ENCODE measurements at regions not wholly inside any gene's neighbourhood (a gene's known extent, or its start where the extent isn't known, plus 50 kb on each side); places are given as distances from the start of the nearest gene placed in this dataset.
A peak's percentile ranks its signal among the peaks of the same experiment; 100 is the strongest.

DNA sequence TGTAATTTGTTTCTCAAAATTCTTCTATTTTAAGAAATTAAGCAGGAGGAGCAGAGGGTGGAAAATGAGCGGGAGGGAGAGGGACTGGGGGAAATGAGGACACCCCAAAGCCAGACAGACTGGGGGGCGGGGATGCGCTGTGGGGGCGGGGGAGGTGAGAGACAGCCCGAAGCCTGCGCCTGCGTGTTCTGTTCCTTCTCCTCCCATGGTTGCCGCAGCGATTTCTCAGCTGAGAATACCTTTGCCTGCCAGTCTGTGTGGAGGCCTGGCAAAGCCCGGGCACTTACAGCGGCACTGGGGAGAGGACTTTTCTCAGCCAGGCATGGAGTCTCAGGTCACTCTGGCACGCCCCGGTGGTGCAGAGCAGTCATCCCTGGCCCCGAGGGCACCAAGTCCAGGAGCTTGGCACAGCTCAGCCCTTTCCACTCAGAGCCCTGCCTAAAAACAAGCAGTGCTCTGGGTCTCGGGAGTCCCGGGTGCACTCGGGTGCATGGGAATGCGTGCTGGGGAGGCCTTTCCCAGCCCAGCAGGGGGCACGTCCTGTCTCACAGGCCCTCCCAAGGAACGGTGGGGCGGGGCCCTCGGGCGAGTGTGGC lies 289.3 kb upstream of the HS6ST1 start:
- Histone ChIP-seq H3K27me3 (no peaks in the 10 kb centered on the region), H3K79me2 (ENCODE audit: low read depth) (no peaks in the 10 kb centered on the region), H3F3A (ENCODE audit: low read depth) (no peaks in the 10 kb centered on the region), H3K4me1 (no peaks in the 10 kb centered on the region), H2AFZ (replicated peaks) (no peak overlapping the region), H3K4me2 (no peak overlapping the region), H3K9me3 (ENCODE audit: low read depth) (no peaks in the 10 kb centered on the region), H3K4me3 (no peak overlapping the region), H3K9ac (no peak overlapping the region), H3K36me3 (no peaks in the 10 kb centered on the region), H3K27ac (no peak overlapping the region), H4K20me1 (ENCODE audit: low read depth) (no peaks in the 10 kb centered on the region)
- Mint-ChIP-seq H3K4me1 (peaks cover 27% of the 10 kb centered on the region), H3K4me3 (no peak overlapping the region), H3K27me3 (ENCODE audit: insufficient read depth, low read depth) (peaks cover 4% of the 10 kb centered on the region), H3K27ac (no peak overlapping the region), H3K9me3 (no peaks in the 10 kb centered on the region), H3K36me3 (no peaks in the 10 kb centered on the region)
- DNase-seq (ENCODE audit: low spot score) = no peak
- TF ChIP-seq, protein P1, sequence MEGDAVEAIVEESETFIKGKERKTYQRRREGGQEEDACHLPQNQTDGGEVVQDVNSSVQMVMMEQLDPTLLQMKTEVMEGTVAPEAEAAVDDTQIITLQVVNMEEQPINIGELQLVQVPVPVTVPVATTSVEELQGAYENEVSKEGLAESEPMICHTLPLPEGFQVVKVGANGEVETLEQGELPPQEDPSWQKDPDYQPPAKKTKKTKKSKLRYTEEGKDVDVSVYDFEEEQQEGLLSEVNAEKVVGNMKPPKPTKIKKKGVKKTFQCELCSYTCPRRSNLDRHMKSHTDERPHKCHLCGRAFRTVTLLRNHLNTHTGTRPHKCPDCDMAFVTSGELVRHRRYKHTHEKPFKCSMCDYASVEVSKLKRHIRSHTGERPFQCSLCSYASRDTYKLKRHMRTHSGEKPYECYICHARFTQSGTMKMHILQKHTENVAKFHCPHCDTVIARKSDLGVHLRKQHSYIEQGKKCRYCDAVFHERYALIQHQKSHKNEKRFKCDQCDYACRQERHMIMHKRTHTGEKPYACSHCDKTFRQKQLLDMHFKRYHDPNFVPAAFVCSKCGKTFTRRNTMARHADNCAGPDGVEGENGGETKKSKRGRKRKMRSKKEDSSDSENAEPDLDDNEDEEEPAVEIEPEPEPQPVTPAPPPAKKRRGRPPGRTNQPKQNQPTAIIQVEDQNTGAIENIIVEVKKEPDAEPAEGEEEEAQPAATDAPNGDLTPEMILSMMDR (IDR thresholded peaks at IDR 0.05) = no peak
- TF ChIP-seq EZH2phosphoT487 (IDR thresholded peaks at IDR 0.05) = no peak
- no peak for TF ChIP-seq EZH2 (IDR thresholded peaks at IDR 0.05)

DNA sequence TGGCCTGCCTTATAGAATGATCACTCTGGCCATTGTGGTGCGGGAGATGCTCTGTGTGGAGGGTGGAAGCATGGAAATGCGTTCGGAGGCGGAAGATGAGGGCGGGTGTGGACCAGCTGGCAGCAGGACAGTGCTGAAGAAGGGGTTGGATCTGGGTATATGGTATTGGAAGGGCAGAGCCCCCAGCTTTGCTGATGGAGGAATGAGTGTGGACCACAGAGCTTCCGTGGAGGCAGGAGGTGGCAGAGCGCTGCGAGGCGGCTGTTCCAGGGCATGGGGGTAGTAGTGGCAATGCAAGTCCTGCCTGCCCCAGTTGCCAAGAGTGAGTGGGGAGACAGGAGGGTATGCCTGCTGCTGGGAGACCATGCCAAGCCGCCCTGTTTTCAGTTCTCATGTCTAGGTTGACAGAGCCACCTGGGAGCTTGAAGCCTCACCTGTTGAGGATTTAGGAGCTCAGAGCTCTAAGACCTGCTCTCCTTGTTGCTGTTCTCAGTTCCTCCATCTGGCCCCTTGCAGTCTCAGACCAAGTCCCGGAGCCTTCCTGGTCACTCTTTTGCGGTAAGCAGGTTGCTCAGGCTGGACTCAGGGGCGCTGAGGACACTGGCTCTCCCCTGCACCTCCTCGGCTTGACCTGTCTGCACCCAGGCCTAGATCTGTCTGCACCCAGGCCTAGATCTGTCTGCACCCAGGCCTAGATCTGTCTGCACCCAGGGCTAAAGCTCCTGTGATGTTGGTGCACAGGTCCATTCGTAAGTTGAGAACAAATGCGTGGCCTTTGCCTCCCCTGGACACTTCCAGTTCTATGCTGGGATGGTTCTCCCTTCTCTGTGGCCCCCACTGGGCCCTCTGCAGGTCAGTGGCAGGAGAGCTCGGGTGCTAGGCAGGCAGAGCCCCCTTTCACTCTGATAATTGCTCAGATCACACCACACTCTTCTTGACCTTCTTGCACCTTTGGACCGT lies 290.5 kb upstream of the HS6ST1 start:
- Histone ChIP-seq H3K27me3 (no peaks in the 10 kb centered on the region), H3K79me2 (ENCODE audit: low read depth) (no peaks in the 10 kb centered on the region), H3F3A (ENCODE audit: low read depth) (no peaks in the 10 kb centered on the region), H3K9ac (no peak overlapping the region), H3K4me3 (no peak overlapping the region), H4K20me1 (ENCODE audit: low read depth) (no peaks in the 10 kb centered on the region), H3K4me1 (no peaks in the 10 kb centered on the region), H3K9me3 (ENCODE audit: low read depth) (no peaks in the 10 kb centered on the region), H2AFZ (replicated peaks) (no peak overlapping the region), H3K27ac (no peak overlapping the region), H3K4me2 (no peak overlapping the region), H3K36me3 (no peaks in the 10 kb centered on the region)
- DNase-seq (ENCODE audit: low spot score) = no peak
- H3K27ac Mint-ChIP-seq = peak overlapping the region; percentile 48
- no peak overlapping the region for H3K4me3 Mint-ChIP-seq
- H3K36me3 Mint-ChIP-seq = no peaks in the 10 kb centered on the region
- H3K27me3 Mint-ChIP-seq (ENCODE audit: insufficient read depth, low read depth) = peaks cover 4% of the 10 kb centered on the region
- peaks cover 31% of the 10 kb centered on the region for H3K4me1 Mint-ChIP-seq
- TF ChIP-seq, protein P1 (IDR thresholded peaks at IDR 0.05) = no peak
- no peak for TF ChIP-seq EZH2phosphoT487 (IDR thresholded peaks at IDR 0.05)
- TF ChIP-seq EZH2 (IDR thresholded peaks at IDR 0.05) = no peak
- H3K9me3 Mint-ChIP-seq = no peaks in the 10 kb centered on the region

DNA sequence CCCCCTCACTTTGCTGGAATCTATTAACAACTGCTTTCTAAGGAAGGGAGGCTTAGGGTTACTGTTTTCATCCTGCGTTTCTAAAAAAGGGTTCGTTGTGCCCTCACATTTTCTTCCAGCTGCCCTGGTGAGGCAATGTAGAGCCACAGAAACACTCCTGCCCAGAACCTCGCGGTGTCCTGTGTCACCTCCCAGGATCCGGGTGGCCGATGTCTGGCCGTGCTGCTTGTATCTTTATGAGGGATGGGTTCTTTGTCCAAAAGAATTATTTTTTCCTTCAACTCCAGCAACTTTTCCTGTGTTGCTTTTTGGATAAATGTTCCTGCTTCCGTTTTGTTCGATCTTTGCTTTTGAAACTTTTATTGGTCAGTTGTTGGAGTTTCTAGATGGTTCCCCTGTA lies 291.8 kb upstream of the HS6ST1 start:
- no peaks in the 10 kb centered on the region for H3K9me3 ChIP-seq (ENCODE audit: low read depth)
- H3K27ac ChIP-seq = no peak overlapping the region
- no peak overlapping the region for H3K4me3 ChIP-seq
- no peak for DNase-seq (ENCODE audit: low spot score)
- Mint-ChIP-seq H3K27me3 (ENCODE audit: insufficient read depth, low read depth) (peaks cover 14% of the 10 kb centered on the region), H3K4me3 (no peak overlapping the region), H3K27ac (no peak overlapping the region), H3K4me1 (peaks cover 31% of the 10 kb centered on the region), H3K36me3 (no peaks in the 10 kb centered on the region), H3K9me3 (no peaks in the 10 kb centered on the region)
- H4K20me1 ChIP-seq (ENCODE audit: low read depth) = no peaks in the 10 kb centered on the region
- TF ChIP-seq, protein P1 (IDR thresholded peaks at IDR 0.05) = no peak
- TF ChIP-seq EZH2phosphoT487 (IDR thresholded peaks at IDR 0.05) = no peak
- no peak for TF ChIP-seq EZH2 (IDR thresholded peaks at IDR 0.05)
- no peaks in the 10 kb centered on the region for H3K4me1 ChIP-seq
- H2AFZ ChIP-seq (replicated peaks) = no peak overlapping the region
- H3K27me3 ChIP-seq = no peaks in the 10 kb centered on the region
- H3K79me2 ChIP-seq (ENCODE audit: low read depth) = no peaks in the 10 kb centered on the region
- H3K4me2 ChIP-seq = no peak overlapping the region
- H3F3A ChIP-seq (ENCODE audit: low read depth) = no peaks in the 10 kb centered on the region
- no peak overlapping the region for H3K9ac ChIP-seq
- H3K36me3 ChIP-seq = no peaks in the 10 kb centered on the region

Measured in neural progenitor cell (in vitro differentiated cells).